NT2/D1 (cell line): ENCODE measurements at regions not wholly inside any gene's neighbourhood (a gene's known extent, or its start where the extent isn't known, plus 50 kb on each side); places are given as distances from the start of the nearest gene placed in this dataset.

Experiments
- DNase-seq: peaks from one replicate; pipeline ENCODE4 v3.0.0-alpha.2; 2011; ENCODE audit warnings: low read depth, low spot score
- H3K27me3 ChIP-seq: 2 replicates; pipeline ENCODE4 v1.6.0; 2011; ENCODE audit warnings: mild to moderate bottlenecking; ENCODE audit not compliant: insufficient read length, insufficient read depth
- H3K36me3 ChIP-seq: 2 replicates; pipeline ENCODE4 v1.6.1; 2011; ENCODE audit warnings: mild to moderate bottlenecking, low read length, mixed read lengths; ENCODE audit not compliant: insufficient read depth, insufficient read length
- H3K4me1 ChIP-seq: 2 replicates; pipeline ENCODE4 v1.5.1; 2011; ENCODE audit not compliant: insufficient read depth, insufficient read length
- H3K4me3 ChIP-seq: 2 replicates; pipeline ENCODE4 v1.5.1; 2011; ENCODE audit warnings: low read depth; ENCODE audit not compliant: insufficient read length
- H3K9ac ChIP-seq: 2 replicates; pipeline ENCODE4 v1.6.0; 2011; ENCODE audit warnings: low read depth; ENCODE audit not compliant: insufficient read length
- H3K9me3 ChIP-seq: 2 replicates; pipeline ENCODE4 v1.5.1; 2011; ENCODE audit warnings: mild to moderate bottlenecking, low read length; ENCODE audit not compliant: insufficient read depth
- SUZ12 ChIP-seq: IDR thresholded peaks from 2 replicates; pipeline ENCODE4 v1.6.1; 2011; ENCODE audit not compliant: insufficient read length, insufficient read depth; ENCODE audit errors: extremely low read depth
- YY1 ChIP-seq: IDR thresholded peaks from 2 replicates; pipeline ENCODE4 v1.6.1; 2011; ENCODE audit not compliant: insufficient read length, insufficient read depth
- ZNF274 ChIP-seq: IDR thresholded peaks from 2 replicates; pipeline ENCODE4 v1.6.1; 2011; ENCODE audit warnings: mild to moderate bottlenecking, low read depth, low read length

GRCh38 chr6:4560221-4561077, 215.8 kb upstream of the CDYL start:
- H3K4me1 ChIP-seq, result peaks cover 2% of the 10 kb centered on the region
- DNase-seq, result no peak
- no peak overlapping the region for H3K4me3 ChIP-seq
- no peaks in the 10 kb centered on the region for H3K9me3 ChIP-seq
- TF ChIP-seq YY1, result no peak
- TF ChIP-seq SUZ12, result no peak
- no peak for TF ChIP-seq ZNF274
- H3K9ac ChIP-seq, result no peak overlapping the region
- no peaks in the 10 kb centered on the region for H3K36me3 ChIP-seq
- no peaks in the 10 kb centered on the region for H3K27me3 ChIP-seq

- DNase-seq, result no peak
These were observed 216.8 kb upstream of the CDYL start for GRCh38 chr6:4559281-4559875.

DNA sequence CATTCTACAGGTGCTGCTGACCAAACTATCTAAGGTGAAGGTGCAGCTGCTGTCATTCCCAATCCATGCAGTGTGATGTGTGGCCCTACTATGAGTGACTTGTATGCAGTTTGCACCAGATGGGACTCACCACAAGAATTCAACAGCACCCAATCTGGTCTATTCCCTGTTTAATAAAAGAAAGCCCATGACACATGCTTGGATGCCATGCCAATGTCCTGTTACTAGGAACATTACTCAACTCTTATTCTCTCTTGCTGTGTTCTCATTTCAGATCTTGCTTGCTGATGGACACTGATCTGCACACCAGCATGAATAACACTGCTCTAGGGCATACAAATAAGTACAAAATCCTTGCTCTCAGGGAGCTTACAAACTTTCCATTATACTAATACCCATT, 221.6 kb upstream of the CDYL start:
- H3K9me3 ChIP-seq, result no peaks in the 10 kb centered on the region
- no peaks in the 10 kb centered on the region for H3K4me1 ChIP-seq
- DNase-seq, result no peak
- no peak for TF ChIP-seq YY1
- TF ChIP-seq ZNF274, result no peak
- TF ChIP-seq SUZ12, result no peak
- H3K9ac ChIP-seq, result no peak overlapping the region
- H3K27me3 ChIP-seq, result no peaks in the 10 kb centered on the region
- no peaks in the 10 kb centered on the region for H3K36me3 ChIP-seq
- H3K4me3 ChIP-seq, result no peak overlapping the region

More at GRCh38 chr6:4559281-4559875, 216.8 kb upstream of the CDYL start:
- Histone ChIP-seq H3K27me3 (no peaks in the 10 kb centered on the region), H3K36me3 (no peaks in the 10 kb centered on the region), H3K9ac (no peak overlapping the region), H3K4me1 (no peaks in the 10 kb centered on the region), H3K9me3 (no peaks in the 10 kb centered on the region), H3K4me3 (no peak overlapping the region)
- TF ChIP-seq ZNF274, result no peak
- no peak for TF ChIP-seq YY1
- no peak for TF ChIP-seq SUZ12

GRCh38 chr6:4553387-4553786, 222.8 kb upstream of the CDYL start:
- H3K9me3 ChIP-seq, result no peaks in the 10 kb centered on the region
- no peaks in the 10 kb centered on the region for H3K4me1 ChIP-seq
- H3K4me3 ChIP-seq, result no peak overlapping the region
- TF ChIP-seq YY1 (no peak), SUZ12 (no peak), ZNF274 (no peak)
- no peaks in the 10 kb centered on the region for H3K27me3 ChIP-seq
- no peak for DNase-seq
- H3K36me3 ChIP-seq, result no peaks in the 10 kb centered on the region
- H3K9ac ChIP-seq, result no peak overlapping the region

- H3K27me3 ChIP-seq, result no peaks in the 10 kb centered on the region
- H3K4me1 ChIP-seq, result no peaks in the 10 kb centered on the region
- no peak overlapping the region for H3K4me3 ChIP-seq
These were observed 226.0 kb upstream of the CDYL start for GRCh38 chr6:4550227-4550597.

GRCh38 chr6:4549556-4550226, 226.5 kb upstream of the CDYL start:
- no peak for DNase-seq
- H3K9ac ChIP-seq, result no peak overlapping the region
- no peak overlapping the region for H3K4me3 ChIP-seq
- no peaks in the 10 kb centered on the region for H3K36me3 ChIP-seq
- no peaks in the 10 kb centered on the region for H3K4me1 ChIP-seq
- no peaks in the 10 kb centered on the region for H3K27me3 ChIP-seq
- TF ChIP-seq YY1, result no peak
- no peak for TF ChIP-seq ZNF274
- TF ChIP-seq SUZ12, result no peak
- no peaks in the 10 kb centered on the region for H3K9me3 ChIP-seq

More at GRCh38 chr6:4550227-4550597, 226.0 kb upstream of the CDYL start:
- H3K36me3 ChIP-seq, result no peaks in the 10 kb centered on the region
- DNase-seq, result no peak
- no peak for TF ChIP-seq SUZ12
- no peaks in the 10 kb centered on the region for H3K9me3 ChIP-seq
- H3K9ac ChIP-seq, result no peak overlapping the region

DNA sequence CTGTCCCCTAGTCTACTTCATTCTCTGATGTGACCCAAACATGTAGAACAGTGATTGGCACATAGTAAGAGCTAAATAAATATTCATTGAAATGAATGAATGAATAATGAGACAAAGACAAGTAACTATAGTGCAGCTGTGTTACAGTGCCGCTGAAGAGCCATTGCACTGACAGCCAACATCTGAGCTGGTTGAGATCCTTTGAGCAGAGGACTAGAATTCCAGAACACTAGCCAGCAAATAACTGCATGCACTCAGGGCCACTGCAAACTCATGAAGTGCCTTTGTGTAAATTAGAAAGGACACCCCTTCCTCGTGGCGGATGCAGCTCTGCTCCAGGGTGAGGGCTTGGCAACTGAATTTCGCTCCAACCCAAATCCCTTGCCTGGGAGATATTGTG, 230.3 kb upstream of the CDYL start:
- Histone ChIP-seq H3K36me3 (no peaks in the 10 kb centered on the region), H3K9me3 (no peaks in the 10 kb centered on the region), H3K27me3 (no peaks in the 10 kb centered on the region), H3K4me1 (no peaks in the 10 kb centered on the region), H3K4me3 (no peak overlapping the region), H3K9ac (no peak overlapping the region)
- no peak for DNase-seq
- no peak for TF ChIP-seq ZNF274
- no peak for TF ChIP-seq SUZ12
- no peak for TF ChIP-seq YY1
